Liver (tissue), 3 donors: ENCODE measurements at regions not wholly inside any gene's neighbourhood (a gene's known extent, or its start where the extent isn't known, plus 50 kb on each side); places are given as distances from the start of the nearest gene placed in this dataset.

Experiments used
- JUND ChIP-seq, 2 donors: IDR thresholded peaks; 2 replicates each; pipeline ENCODE4 v1.6.1; 2016; ENCODE audit warnings: antibody characterized with exemption in 2 of 2
- RAD21 ChIP-seq, 2 donors: IDR thresholded peaks; 2 replicates each; pipeline ENCODE4 v1.6.1; 2016; ENCODE audit warnings: antibody characterized with exemption in 2 of 2, mild to moderate bottlenecking in 2 of 2
- SP1 ChIP-seq: IDR thresholded peaks from 2 replicates; pipeline ENCODE4 v1.6.1; 2018; ENCODE audit warnings: antibody characterized with exemption, mild to moderate bottlenecking
- TAF1 ChIP-seq: conservative IDR thresholded peaks from 2 replicates; pipeline ENCODE4 v1.6.1; 2016; ENCODE audit warnings: antibody characterized with exemption, mild to moderate bottlenecking
- YY1 ChIP-seq: IDR thresholded peaks from 2 replicates; pipeline ENCODE4 v1.6.1; 2016; ENCODE audit warnings: antibody characterized with exemption, mild to moderate bottlenecking
- TF ChIP-seq, protein P1 (sequence below): fragments of 150-350 bp; IDR thresholded peaks from 2 replicates; pipeline ENCODE4 v1.5.1; 2017; ENCODE audit warnings: improper control_type of control experiment, low read depth, low read length; ENCODE audit not compliant: missing input control
- TF ChIP-seq, protein P2 (sequence below): IDR thresholded peaks from 2 replicates; pipeline ENCODE4 v1.6.1; 2016; ENCODE audit warnings: antibody characterized with exemption, mild to moderate bottlenecking
- donor health status: healthy.
- donor health status: healthy.

DNA sequence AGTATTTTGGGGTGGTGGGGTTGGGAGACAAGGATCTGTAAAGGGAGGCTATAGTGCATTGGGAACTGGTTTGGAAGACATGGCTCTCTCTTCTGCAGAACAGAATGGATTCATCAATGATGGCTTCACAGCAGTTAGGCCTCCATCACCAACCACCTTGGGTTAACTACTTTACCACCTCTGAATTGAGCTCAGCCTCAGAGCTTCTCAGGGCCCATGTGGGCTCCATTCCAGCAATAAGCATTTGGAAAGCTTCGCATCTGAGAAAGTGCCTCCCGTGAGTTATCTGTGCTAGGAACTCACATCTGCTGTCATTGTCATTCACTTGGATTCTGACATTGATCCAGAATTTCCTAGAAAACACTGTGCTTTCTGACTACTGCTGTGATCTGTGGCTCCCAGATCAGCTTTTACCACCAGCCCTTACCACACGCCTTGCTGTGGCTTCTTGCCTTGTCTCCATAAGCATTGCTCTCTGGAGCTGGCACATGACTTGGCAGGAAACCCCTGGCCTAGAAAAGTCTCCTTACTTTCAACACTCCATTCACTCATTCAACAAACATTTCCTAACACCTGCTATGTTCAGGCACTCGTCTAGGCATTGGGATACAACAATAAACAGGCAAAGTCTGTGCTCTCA is 70.7 kb upstream of the ADO start:
- TF ChIP-seq SP1 (no peak), YY1 (no peak), TAF1 (no peak), RAD21 (IDR thresholded peaks at IDR 0.05) (no peak), JUND (IDR thresholded peaks at IDR 0.05) (no peak)
- TF ChIP-seq, protein P1, sequence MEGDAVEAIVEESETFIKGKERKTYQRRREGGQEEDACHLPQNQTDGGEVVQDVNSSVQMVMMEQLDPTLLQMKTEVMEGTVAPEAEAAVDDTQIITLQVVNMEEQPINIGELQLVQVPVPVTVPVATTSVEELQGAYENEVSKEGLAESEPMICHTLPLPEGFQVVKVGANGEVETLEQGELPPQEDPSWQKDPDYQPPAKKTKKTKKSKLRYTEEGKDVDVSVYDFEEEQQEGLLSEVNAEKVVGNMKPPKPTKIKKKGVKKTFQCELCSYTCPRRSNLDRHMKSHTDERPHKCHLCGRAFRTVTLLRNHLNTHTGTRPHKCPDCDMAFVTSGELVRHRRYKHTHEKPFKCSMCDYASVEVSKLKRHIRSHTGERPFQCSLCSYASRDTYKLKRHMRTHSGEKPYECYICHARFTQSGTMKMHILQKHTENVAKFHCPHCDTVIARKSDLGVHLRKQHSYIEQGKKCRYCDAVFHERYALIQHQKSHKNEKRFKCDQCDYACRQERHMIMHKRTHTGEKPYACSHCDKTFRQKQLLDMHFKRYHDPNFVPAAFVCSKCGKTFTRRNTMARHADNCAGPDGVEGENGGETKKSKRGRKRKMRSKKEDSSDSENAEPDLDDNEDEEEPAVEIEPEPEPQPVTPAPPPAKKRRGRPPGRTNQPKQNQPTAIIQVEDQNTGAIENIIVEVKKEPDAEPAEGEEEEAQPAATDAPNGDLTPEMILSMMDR = no peak
- TF ChIP-seq, protein P2, sequence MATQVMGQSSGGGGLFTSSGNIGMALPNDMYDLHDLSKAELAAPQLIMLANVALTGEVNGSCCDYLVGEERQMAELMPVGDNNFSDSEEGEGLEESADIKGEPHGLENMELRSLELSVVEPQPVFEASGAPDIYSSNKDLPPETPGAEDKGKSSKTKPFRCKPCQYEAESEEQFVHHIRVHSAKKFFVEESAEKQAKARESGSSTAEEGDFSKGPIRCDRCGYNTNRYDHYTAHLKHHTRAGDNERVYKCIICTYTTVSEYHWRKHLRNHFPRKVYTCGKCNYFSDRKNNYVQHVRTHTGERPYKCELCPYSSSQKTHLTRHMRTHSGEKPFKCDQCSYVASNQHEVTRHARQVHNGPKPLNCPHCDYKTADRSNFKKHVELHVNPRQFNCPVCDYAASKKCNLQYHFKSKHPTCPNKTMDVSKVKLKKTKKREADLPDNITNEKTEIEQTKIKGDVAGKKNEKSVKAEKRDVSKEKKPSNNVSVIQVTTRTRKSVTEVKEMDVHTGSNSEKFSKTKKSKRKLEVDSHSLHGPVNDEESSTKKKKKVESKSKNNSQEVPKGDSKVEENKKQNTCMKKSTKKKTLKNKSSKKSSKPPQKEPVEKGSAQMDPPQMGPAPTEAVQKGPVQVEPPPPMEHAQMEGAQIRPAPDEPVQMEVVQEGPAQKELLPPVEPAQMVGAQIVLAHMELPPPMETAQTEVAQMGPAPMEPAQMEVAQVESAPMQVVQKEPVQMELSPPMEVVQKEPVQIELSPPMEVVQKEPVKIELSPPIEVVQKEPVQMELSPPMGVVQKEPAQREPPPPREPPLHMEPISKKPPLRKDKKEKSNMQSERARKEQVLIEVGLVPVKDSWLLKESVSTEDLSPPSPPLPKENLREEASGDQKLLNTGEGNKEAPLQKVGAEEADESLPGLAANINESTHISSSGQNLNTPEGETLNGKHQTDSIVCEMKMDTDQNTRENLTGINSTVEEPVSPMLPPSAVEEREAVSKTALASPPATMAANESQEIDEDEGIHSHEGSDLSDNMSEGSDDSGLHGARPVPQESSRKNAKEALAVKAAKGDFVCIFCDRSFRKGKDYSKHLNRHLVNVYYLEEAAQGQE = no peak
